ENCODE measurements at regions not wholly inside any gene's neighbourhood (a gene's known extent, or its start where the extent isn't known, plus 50 kb on each side); places are given as distances from the start of the nearest gene placed in this dataset.

DNA sequence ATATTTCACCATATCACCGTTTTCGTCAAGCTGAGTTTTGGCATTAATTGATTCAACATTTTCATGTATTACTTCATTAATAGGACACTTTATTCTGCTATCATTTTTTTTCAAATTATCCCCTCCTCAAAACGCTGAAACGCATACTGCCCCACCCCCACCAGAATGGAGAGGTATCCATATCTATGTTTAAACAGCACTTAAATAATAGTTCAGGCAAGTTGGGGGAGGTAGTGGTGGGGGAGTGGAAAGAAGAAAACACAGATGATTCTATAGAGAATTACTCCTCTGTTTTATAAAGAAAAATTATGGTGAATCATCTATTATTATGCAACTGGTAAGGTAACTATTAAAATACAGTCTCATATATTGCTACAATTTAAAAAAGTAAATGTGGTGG, 314.4 kb upstream of the ZEB2 start:
- TF ChIP-seq CTCF (IDR thresholded peaks at IDR 0.05) (no peak), POLR2A (IDR thresholded peaks at IDR 0.05) (no peak)

All from uterus (tissue), 2 donors.